ENCODE measurements at regions not wholly inside any gene's neighbourhood (a gene's known extent, or its start where the extent isn't known, plus 50 kb on each side); places are given as distances from the start of the nearest gene placed in this dataset.

DNA sequence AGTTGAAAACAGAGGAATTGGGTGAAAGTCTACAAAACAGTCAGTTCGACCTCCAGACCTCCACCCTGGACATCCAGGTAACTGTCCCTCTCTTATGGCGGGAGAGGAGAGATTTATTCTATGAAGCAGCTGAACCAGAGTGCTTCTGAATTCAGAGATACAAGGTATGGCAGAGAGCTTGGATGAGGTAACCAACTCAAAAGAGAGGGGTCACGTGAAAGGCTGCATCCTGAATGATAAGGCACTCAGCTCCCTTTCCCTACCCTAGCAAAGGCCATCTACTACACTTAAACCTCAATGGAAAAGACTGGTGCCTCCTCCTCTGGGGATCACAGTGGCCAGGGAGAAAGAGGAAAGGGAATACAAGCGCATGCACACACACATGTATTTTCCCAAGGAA, 88.4 kb upstream of the KCNA3 start:
- DNase-seq, result no peak

DNA sequence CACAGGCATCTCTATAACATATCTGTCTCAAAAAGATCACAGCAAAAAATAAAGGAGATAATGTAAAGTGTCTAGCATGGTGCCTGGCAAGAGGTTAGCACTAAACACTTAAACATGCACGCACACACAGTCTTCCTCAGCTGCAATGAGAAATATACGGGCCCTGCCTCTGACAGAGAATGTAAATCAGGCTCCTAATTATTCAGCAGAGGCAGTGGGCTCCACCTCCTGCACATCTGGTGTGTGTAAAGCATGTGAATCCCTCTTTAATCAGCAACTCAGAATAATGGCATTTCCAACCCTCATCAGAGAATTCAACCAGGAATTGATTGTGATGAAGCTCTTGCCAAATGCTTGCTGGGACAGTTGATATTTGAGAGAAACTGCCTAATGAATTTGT, 85.6 kb upstream of the KCNA3 start:
- DNase-seq, result no peak

DNA sequence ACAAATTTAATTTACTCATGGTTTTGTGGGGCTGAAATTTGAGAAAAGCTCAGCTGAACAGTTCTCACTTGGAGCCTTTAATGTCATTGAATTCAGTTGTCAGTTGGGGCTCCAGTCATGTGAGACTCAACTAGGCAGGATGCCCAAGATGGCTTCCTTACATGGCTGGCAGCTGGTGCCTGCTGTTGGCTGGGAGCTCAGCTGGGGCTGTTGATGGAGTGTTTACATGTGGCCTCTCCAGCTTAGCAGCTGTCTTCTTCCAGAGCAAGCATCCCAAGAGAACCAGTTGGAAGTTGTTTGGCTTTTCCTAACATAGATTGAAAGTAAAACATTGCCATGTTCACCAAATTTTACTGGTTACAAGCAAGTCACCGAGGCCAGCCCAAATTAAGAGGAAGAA, 81.8 kb upstream of the KCNA3 start:
- DNase-seq, result no peak

DNA sequence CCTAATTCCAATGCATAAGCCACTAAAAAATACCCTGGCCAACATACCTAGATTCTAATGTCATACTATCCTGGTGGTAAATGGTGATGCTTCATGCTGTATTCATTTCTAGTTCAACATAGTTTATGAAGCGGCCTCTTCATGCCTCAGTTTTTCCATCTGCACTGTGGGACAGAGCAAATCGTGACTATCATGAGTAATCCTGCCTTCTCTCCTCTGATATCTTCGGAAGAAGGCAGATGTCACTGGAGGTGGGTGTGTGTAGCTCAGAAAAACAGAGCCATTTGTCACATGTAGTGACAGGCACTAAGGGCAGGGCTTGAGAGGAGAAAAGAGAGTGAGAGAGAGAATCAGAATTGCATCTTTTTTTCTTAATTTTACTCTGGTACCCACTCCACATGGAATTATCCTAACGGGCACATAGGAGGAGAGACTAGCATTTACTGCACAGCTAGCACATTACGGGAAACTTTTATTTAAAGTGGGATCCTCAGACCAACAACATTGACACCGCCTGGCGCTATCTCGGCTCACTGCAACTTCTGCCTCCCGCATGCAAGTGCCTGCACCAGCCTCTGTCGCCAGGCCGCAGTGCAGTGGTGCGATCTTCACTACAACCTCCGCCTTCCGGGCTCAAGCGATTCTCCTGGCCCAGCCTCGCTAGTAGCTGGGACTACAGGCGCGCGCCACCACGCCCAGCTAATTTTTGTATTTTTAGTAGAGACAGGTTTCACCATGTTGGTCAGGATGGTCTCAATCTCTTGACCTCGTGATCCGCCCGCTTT, 78.4 kb upstream of the KCNA3 start:
- DNase-seq, result no peak

DNA sequence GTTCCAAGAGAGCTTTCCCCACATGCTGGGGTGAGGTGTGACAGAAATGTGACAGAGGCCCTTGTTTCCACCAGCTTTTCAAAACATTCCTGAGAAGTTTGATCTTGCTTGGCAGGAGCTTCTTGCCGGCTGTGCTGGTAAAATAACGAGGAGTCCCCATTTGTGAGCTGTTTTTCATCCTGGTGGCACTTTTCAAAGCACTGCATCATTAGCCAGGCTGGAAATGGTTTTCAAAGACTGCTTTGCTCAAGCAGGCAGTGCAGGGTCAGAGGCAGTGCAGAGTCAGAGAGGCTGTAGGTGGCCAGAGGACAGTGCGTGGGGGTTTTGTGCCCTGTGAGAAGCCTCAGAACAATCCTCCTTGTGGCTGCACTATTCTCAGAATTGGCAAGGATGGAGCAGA, 75.8 kb upstream of the KCNA3 start:
- DNase-seq, result no peak

DNA sequence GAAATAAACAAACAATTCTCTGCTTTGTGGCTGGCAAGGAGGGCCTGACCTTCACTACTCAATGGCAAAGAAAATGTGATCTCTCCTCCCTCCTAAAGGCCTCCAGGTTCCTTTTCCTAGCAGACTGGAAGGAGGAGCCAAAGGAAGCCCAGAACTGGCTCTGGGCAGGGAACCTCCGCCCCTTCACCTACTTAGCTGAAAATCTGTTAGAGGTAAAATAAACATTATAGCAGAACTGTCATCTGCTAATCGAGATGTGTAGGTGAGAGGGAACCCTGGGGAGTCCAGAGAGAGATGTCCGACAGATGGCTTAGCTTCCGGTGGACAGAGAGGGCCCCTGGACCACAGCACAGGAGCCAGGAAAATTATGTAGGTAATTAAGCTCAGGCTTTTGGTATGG, 75.2 kb upstream of the KCNA3 start:
- DNase-seq, result no peak

DNA sequence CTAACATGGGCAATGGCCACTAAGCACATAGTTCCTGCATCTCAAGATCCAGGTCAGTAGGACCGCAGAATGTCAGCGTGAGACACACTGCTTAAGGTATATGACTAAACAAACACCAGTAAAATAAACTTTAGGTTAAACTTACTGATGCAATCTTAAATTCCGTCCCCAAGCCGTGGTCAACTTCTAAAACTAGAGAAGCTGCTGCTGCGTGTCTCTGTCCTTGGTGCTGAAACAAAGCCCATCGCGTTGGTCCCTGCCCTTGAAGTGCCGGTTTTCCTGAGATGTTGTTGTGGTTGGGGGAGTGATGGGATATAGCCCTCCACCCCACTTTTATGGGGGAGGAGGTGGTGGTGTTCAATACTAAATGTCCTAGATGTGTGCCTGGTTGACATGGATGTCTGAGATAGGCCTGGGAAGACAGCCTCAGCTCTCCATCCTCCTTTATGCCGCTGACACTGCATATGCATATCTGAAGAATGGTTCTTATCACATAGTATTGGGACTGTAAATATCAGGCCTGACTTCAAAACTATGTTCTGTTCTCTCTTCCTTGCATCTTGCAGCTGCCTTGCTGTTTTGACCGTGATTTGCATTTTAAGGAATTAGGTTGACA, 72.0 kb upstream of the KCNA3 start:
- peak; percentile 7 to 32 for DNase-seq

DNA sequence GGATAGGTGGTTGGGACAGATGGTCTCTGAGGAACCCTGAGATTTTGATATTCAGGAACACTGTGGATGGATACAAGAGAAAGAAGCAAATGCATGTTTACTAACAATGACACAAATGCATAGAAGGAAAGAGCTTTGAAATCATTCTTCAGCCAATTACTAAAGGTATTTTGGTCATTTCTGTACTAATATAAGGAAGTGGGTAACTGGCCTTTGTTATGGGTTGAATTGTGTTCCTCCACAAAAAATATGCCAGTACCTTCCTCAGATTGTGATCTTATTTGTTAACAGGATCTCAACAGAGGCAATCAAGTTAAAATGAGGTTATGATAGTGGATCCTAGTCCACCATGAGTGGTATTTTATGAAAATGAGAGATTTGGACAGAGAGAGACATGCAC, 68.7 kb upstream of the KCNA3 start:
- no peak for DNase-seq

DNA sequence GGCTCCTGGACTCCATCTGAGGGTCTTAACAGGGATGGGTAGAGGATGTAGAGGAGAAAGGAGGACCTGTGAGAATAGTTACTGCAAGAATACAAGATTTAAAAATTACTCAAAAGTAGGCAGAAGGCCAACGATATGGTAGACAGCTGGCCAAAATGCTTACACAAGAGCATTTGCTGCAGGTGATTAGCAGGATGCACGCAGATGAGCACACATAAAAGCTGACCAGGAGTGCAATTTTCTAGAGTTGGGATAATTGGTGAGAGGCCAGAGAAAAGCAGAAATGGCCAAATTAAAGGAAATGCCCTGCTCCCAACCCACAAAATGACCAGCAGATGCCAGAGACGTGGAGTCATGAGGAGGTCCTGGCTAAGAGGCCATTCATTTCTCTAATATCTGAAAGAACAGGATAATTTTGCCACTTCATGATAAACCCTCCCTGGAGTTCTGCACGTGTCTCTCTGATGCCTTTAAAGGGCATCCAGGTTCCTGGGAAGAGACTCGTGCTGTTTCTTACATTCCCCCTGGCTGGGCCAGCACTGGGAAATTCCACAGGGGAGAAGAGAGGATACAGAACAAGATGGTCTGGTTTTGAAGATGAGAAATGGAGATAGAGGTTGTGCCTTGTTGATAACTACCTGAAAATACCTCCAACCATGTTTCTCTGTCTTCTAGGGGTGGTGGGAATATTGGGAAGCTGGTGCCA, 62.3 kb upstream of the KCNA3 start:
- no peak for DNase-seq

DNA sequence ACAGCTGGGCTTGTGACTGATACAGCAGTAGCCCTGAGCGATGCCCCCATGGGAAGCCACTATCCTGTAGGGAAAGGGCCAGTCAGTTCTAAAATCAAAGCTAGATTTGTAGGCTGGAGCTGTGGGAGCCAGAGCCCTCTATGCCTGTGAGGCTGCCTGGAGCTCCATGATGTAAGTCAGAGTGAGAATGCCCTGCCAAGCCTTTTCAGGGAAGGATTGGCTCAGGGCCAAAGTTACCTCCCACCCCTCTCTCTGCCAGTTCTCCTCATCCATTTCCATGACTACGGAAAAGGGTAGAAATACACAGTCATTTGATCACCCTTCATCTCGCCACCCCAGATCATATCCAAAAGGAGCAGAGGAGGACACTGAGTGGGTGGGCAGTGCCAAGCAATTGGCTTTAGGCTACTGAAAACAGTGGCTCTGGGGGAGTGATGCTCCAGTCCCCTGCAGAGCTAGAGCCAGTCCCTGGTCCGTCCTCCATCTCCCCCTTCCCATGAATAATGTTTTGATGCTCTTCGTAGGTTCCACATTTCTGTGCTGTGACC, 59.5 kb upstream of the KCNA3 start:
- no peak for DNase-seq

DNA sequence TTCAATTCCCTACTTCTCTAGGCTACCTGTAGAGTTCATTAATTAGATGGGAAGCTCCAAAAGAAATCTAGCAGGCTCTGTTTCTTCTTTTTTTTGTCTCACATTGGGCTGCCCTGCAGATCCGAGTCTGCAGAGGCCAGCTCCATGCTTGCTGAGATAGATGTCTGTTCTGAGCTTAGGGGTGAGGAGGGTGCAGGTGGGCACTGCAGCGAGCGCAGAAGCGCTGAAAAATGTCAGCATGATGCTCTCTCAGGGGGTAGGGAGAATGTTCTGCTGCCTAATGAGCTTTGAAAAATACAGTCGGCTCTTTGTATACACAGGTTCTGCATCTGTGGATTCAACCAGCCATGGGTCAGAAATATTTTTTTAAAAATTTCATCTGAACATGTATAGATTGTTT, 56.8 kb upstream of the KCNA3 start:
- no peak for DNase-seq

DNA sequence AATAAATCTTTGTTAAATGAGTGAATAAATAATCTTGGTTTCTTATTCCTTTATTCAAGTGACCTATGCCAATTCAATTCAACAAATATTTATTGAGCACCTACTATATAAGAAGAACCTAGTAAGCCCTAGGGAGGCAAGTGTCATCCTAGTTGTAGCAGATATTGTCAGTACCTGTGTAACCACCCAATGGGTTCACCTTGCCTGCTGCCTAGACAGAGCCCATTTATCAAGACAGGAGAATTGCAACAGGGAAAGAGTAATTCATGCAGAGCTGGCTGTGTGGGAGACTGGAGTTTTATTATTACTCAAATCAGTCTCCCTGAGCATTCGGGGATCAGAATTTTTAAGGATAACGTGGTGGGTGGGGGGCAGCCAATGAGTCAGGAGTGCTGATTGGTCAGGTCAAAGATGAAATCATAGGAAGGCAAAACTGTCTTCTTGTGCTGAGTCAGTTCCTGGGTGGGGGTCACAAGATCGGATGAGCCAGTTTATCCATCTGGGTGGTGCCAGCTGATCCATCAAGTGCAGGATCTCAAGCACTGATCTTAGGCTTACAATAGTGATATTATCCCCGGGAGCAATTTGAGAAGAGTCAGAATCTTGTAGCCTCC, 53.8 kb upstream of the KCNA3 start:
- no peak for DNase-seq

DNA sequence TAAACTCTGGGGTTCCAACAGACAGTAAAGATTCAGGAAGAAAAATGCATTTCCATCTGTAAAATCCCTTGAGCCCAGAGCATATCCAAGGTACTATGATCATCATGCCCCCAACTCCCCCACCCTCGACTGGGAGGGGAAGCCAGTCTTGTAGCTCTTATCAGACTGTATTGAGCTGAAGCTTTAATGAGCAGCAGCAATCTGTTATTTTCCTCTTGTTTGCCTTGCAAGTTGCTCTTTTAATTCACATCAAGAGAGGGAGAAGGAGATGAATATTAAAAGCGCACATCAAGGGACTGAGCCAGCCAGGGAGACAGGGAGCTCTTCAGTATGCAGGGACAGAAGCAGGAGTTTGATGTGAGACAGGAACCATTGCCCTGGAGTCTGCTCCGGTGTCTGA, 52.5 kb upstream of the KCNA3 start:
- no peak for DNase-seq

DNA sequence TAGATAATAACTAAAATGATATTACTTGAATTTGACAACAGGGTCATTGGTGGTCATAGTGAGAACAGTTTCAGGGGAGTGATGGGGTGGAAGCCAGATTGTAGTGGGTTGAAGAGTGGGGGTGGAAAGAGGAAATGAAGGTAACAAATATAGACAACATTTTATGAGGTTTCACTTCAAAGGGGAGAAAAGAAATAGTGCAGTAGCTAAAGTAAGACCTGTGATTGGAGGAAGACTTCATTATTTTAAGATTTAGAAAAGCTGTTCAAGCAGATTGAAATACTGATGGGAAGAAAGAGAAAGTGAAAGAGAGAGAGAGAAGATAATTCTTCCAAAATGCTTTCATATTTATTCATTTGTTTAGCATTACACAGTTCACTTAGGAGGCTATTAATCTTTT, 52.0 kb upstream of the KCNA3 start:
- DNase-seq, result no peak

Measured in stimulated activated CD4-positive, alpha-beta T cell treated with anti-CD3 and anti-CD28 coated beads, Interleukin-4, amount 100 ng/mL, for 4 hours (primary cell).